ENCODE measurements at regions not wholly inside any gene's neighbourhood (a gene's known extent, or its start where the extent isn't known, plus 50 kb on each side); places are given as distances from the start of the nearest gene placed in this dataset.

- no peaks in the 10 kb centered on the region for H3K9me3 Mint-ChIP-seq (ENCODE audit: unreplicated experiment)
- H3K36me3 ChIP-seq (ENCODE audit: control insufficient read depth, insufficient read depth, low read length): no peaks in the 10 kb centered on the region
- H3K4me3 ChIP-seq (ENCODE audit: low read depth, low read length): no peak overlapping the region
- no peak overlapping the region for H3K4me3 Mint-ChIP-seq (ENCODE audit: unreplicated experiment)
- no peak overlapping the region for H3K27ac Mint-ChIP-seq (ENCODE audit: unreplicated experiment)
- DNase-seq: no peak
- no TSS peak for BruUV-seq (replicated peaks)
- no peaks in the 10 kb centered on the region for H3K9me3 ChIP-seq
- intact Hi-C loops (cut with micrococcal nuclease; ENCODE audit: unreplicated experiment): no loop called here
- H3K4me1 Mint-ChIP-seq (ENCODE audit: low read depth, unreplicated experiment): no peaks in the 10 kb centered on the region
- no peaks in the 10 kb centered on the region for H3K36me3 Mint-ChIP-seq (ENCODE audit: insufficient read depth, unreplicated experiment)
- no peak for TF ChIP-seq CTCF (IDR thresholded peaks at IDR 0.05; ENCODE audit: insufficient read depth in 1 of 2, low read depth in 1 of 2, low read length in 1 of 2, severe bottlenecking in 1 of 2, unreplicated experiment in 1 of 2)
- ChIA-PET POLR2A (no interaction called here), CTCF (no interaction called here)
- H3K27me3 ChIP-seq (replicated peaks; ENCODE audit: control insufficient read depth, insufficient read depth, low read length): no peaks in the 10 kb centered on the region
- peaks cover 3% of the 10 kb centered on the region for H3K27me3 Mint-ChIP-seq (ENCODE audit: insufficient read depth, unreplicated experiment)
- H3K4me1 ChIP-seq: no peaks in the 10 kb centered on the region; the same call in 1 of the 2 replicates
These were observed 177.1 kb downstream of the ETAA1 start for GRCh38 chr2:67574230-67574629.

GRCh38 chr2:67576226-67576625 lies 179.1 kb downstream of the ETAA1 start:
- BruUV-seq (replicated peaks): no TSS peak
- ChIA-PET CTCF (no interaction called here), POLR2A (no interaction called here)

GRCh38 chr2:67576991-67577390 lies 179.9 kb downstream of the ETAA1 start:
- ChIA-PET POLR2A (no interaction called here), CTCF (no interaction called here)
- H3K9me3 ChIP-seq: no peaks in the 10 kb centered on the region
- H3K9me3 Mint-ChIP-seq (ENCODE audit: unreplicated experiment): no peaks in the 10 kb centered on the region
- H3K27ac Mint-ChIP-seq (ENCODE audit: unreplicated experiment): no peak overlapping the region
- no peaks in the 10 kb centered on the region for H3K27me3 ChIP-seq (replicated peaks; ENCODE audit: control insufficient read depth, insufficient read depth, low read length)
- no peak for DNase-seq
- peaks cover 3% of the 10 kb centered on the region for H3K27me3 Mint-ChIP-seq (ENCODE audit: insufficient read depth, unreplicated experiment)
- H3K4me1 ChIP-seq: no peaks in the 10 kb centered on the region; the same call in 1 of the 2 replicates
- no peak for TF ChIP-seq CTCF (IDR thresholded peaks at IDR 0.05; ENCODE audit: insufficient read depth in 1 of 2, low read depth in 1 of 2, low read length in 1 of 2, severe bottlenecking in 1 of 2, unreplicated experiment in 1 of 2)
- no peak overlapping the region for H3K4me3 ChIP-seq (ENCODE audit: low read depth, low read length)
- no peak overlapping the region for H3K4me3 Mint-ChIP-seq (ENCODE audit: unreplicated experiment)
- H3K36me3 Mint-ChIP-seq (ENCODE audit: insufficient read depth, unreplicated experiment): no peaks in the 10 kb centered on the region
- H3K4me1 Mint-ChIP-seq (ENCODE audit: low read depth, unreplicated experiment): no peaks in the 10 kb centered on the region
- no TSS peak for BruUV-seq (replicated peaks)
- no peaks in the 10 kb centered on the region for H3K36me3 ChIP-seq (ENCODE audit: control insufficient read depth, insufficient read depth, low read length)
- intact Hi-C loops (cut with micrococcal nuclease; ENCODE audit: unreplicated experiment): no loop called here

More at GRCh38 chr2:67576226-67576625, 179.1 kb downstream of the ETAA1 start:
- no peaks in the 10 kb centered on the region for H3K9me3 Mint-ChIP-seq (ENCODE audit: unreplicated experiment)
- no peaks in the 10 kb centered on the region for H3K4me1 Mint-ChIP-seq (ENCODE audit: low read depth, unreplicated experiment)
- H3K27ac Mint-ChIP-seq (ENCODE audit: unreplicated experiment): no peak overlapping the region
- no peaks in the 10 kb centered on the region for H3K36me3 ChIP-seq (ENCODE audit: control insufficient read depth, insufficient read depth, low read length)
- no peaks in the 10 kb centered on the region; the same call in 1 of the 2 replicates for H3K4me1 ChIP-seq
- H3K4me3 ChIP-seq (ENCODE audit: low read depth, low read length): no peak overlapping the region
- no peak overlapping the region for H3K4me3 Mint-ChIP-seq (ENCODE audit: unreplicated experiment)
- H3K9me3 ChIP-seq: no peaks in the 10 kb centered on the region
- H3K27me3 Mint-ChIP-seq (ENCODE audit: insufficient read depth, unreplicated experiment): peaks cover 3% of the 10 kb centered on the region
- H3K36me3 Mint-ChIP-seq (ENCODE audit: insufficient read depth, unreplicated experiment): no peaks in the 10 kb centered on the region
- no peak for TF ChIP-seq CTCF (IDR thresholded peaks at IDR 0.05; ENCODE audit: insufficient read depth in 1 of 2, low read depth in 1 of 2, low read length in 1 of 2, severe bottlenecking in 1 of 2, unreplicated experiment in 1 of 2)
- intact Hi-C loops (cut with micrococcal nuclease; ENCODE audit: unreplicated experiment): no loop called here
- no peaks in the 10 kb centered on the region for H3K27me3 ChIP-seq (replicated peaks; ENCODE audit: control insufficient read depth, insufficient read depth, low read length)
- no peak for DNase-seq
